Activated T-helper 2 cell treated with anti-CD3 and anti-CD28 coated beads, Interferon-gamma antibody, Interleukin-2, Interleukin-4, amounts not matched to agents 10 μg/mL and 5 μg/mL and 100 μg/mL, durations not matched to agents 14 hours and 24 hours and 36 hours (primary cell): ENCODE measurements at regions not wholly inside any gene's neighbourhood (a gene's known extent, or its start where the extent isn't known, plus 50 kb on each side); places are given as distances from the start of the nearest gene placed in this dataset.
"Not testable (repeated sequence)": the region's sequence is repeated elsewhere in the genome, so short reads cannot be mapped to it uniquely, and the experiment has no call there.

ENCODE experiments used
- DNase-seq: peaks from one replicate; pipeline ENCODE4 v3.0.0; 2021; ENCODE audit warnings: low spot score
- H3K27ac Mint-ChIP-seq: one replicate; pipeline ENCODE4 v1.8.0; 2021; ENCODE audit warnings: mixed read lengths
- H3K27me3 Mint-ChIP-seq: one replicate; pipeline ENCODE4 v1.8.0; 2021; ENCODE audit warnings: low read depth, mixed read lengths
- H3K36me3 Mint-ChIP-seq: one replicate; pipeline ENCODE4 v1.8.0; 2021; ENCODE audit warnings: low read depth, mixed read lengths
- H3K4me1 Mint-ChIP-seq: one replicate; pipeline ENCODE4 v1.8.0; 2021; ENCODE audit warnings: low read depth, mixed read lengths
- H3K4me3 Mint-ChIP-seq: one replicate; pipeline ENCODE4 v1.8.0; 2021; ENCODE audit warnings: low read depth, mild to moderate bottlenecking, moderate library complexity, mixed read lengths
- H3K9me3 Mint-ChIP-seq: one replicate; pipeline ENCODE4 v1.8.0; 2021; ENCODE audit warnings: mixed read lengths
- intact Hi-C: fragments of 100-400 bp; cut with micrococcal nuclease; formaldehyde crosslinking; loops from one replicate; pipeline ENCODE4 v1.15.1; 2023

DNA sequence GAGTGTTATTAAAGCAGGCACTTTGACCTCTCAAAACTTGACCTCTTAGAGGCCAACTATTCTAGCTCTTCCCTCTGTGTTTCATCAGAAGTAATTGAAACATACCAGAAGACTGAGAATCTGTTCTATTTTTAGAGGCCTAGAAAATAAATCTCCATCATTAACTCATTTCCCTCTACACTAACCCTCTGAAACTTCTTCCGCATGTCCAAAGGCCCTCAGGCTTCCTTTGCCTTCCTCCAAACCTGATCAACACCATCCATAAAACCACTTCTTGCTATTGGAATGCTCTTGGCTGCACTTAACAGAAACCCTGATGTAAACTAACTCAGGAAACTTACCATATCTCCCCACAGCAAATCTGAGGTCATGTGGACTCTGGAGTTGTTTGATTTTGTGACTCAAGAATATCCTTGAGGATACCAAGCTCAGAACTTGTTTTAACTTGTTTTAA is 196.4 kb downstream of the RPAP3 start:
- Mint-ChIP-seq H3K36me3 (no peaks in the 10 kb centered on the region), H3K4me3 (no peak overlapping the region), H3K27me3 (no peaks in the 10 kb centered on the region), H3K9me3 (peaks cover 19% of the 10 kb centered on the region), H3K4me1 (peaks cover 7% of the 10 kb centered on the region), H3K27ac (no peak overlapping the region)
- intact Hi-C loops, result no loop called here
- no peak for DNase-seq

GRCh38 chr12:47507221-47507620 is 198.6 kb downstream of the RPAP3 start:
- DNase-seq, result no peak
- H3K9me3 Mint-ChIP-seq, result peaks cover 7% of the 10 kb centered on the region
- intact Hi-C loops, result no loop called here
- no peaks in the 10 kb centered on the region for H3K36me3 Mint-ChIP-seq
- no peaks in the 10 kb centered on the region for H3K27me3 Mint-ChIP-seq
- peaks cover 7% of the 10 kb centered on the region for H3K4me1 Mint-ChIP-seq
- no peak overlapping the region for H3K4me3 Mint-ChIP-seq
- no peak overlapping the region for H3K27ac Mint-ChIP-seq

DNA sequence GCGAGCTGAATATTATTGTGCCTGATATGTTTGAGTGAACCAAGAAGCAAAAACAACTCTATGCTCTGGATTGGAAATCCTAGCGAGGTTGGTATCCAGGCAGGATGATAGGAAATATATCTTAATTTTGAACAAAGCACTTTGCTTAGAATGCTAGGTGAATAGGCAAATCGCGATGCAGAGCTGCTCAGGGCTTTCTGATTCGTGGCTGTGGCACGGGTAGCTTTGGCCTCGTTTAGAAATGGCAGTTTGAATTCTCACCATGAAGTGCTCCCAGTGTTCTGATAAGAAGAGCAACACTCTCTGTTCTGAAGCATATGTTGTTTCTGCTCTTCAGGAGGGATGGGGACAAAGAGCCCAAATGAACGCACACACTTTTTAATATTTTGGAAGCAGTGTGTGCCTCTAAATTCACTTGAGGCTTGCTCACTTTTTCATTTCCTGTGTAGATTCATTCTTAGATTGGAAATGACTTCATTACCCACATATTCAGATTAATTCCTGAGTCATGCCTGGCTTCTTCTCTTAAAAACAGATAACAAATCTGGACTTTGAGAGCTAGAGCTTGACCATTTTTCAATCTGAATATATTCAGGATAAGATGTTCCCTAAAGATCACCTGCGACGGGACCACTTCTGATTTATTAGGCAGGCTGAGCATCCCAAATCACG is 200.9 kb downstream of the RPAP3 start:
- intact Hi-C loops, result no loop called here
- Mint-ChIP-seq H3K27me3 (no peaks in the 10 kb centered on the region), H3K4me3 (no peak overlapping the region), H3K4me1 (peaks cover 7% of the 10 kb centered on the region), H3K27ac (no peak overlapping the region), H3K36me3 (no peaks in the 10 kb centered on the region), H3K9me3 (peaks cover 12% of the 10 kb centered on the region)
- no peak for DNase-seq

- DNase-seq, result no peak
- Mint-ChIP-seq H3K27ac (no peak overlapping the region), H3K36me3 (no peaks in the 10 kb centered on the region), H3K9me3 (peaks cover 9% of the 10 kb centered on the region), H3K4me3 (no peak overlapping the region), H3K4me1 (no peaks in the 10 kb centered on the region), H3K27me3 (no peaks in the 10 kb centered on the region)
- intact Hi-C loops, result no loop called here
Observed at GRCh38 chr12:47493801-47494200, 212.0 kb downstream of the RPAP3 start.

- no peaks in the 10 kb centered on the region for H3K4me1 Mint-ChIP-seq
- intact Hi-C loops, result no loop called here
- no peaks in the 10 kb centered on the region for H3K27me3 Mint-ChIP-seq
Observed at GRCh38 chr12:47491516-47492305, 214.1 kb downstream of the RPAP3 start.

DNA sequence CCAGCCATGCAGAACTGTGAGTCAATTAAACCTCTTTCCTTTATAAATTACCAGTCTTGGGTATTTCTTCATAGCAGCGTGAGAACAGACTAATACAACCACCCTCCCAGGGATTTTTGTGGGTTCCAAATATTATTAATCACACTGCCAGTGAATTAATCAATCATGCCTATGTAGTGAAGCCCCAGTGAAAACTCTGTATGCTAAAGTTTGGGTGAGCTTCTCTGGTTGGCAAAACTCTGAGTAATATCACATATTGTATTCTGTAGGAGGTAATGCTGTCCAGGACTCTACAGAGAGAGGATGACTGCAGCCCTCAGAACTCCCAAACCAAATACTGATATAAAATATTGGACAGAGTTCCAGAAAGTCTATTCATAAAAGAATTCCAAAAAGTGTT is 216.9 kb downstream of the RPAP3 start:
- Mint-ChIP-seq H3K27me3 (no peaks in the 10 kb centered on the region), H3K9me3 (peaks cover 29% of the 10 kb centered on the region), H3K4me1 (no peaks in the 10 kb centered on the region), H3K27ac (no peak overlapping the region), H3K4me3 (no peak overlapping the region), H3K36me3 (no peaks in the 10 kb centered on the region)
- intact Hi-C loops, result no loop called here
- DNase-seq, result no peak

More at GRCh38 chr12:47491516-47492305, 214.1 kb downstream of the RPAP3 start:
- Mint-ChIP-seq H3K36me3 (no peaks in the 10 kb centered on the region), H3K9me3 (peaks cover 23% of the 10 kb centered on the region), H3K4me3 (no peak overlapping the region), H3K27ac (no peak overlapping the region)
- no peak for DNase-seq

DNA sequence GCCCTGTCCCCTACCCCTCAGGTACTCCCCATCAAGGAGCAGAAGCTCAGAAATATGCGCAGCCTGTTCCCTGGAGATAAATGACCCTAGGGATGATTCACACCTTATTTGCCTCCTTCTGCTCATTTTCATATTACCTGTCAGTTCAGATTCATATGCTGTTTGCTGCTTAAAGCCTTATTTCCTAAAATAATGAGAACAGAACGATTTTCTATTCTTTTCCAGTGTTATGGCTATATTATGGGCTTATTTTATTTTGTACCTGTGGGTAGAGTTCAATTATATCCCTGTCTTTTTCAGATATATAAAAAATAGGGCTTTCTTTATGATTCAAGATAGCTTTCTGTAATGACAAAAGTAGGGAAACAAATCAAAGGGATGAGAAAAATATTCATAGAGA is 224.8 kb downstream of the RPAP3 start:
- no peak overlapping the region for H3K27ac Mint-ChIP-seq
- H3K4me3 Mint-ChIP-seq, result no peak overlapping the region
- H3K9me3 Mint-ChIP-seq, result peaks cover 20% of the 10 kb centered on the region
- no peak for DNase-seq
- intact Hi-C loops, result no loop called here
- H3K4me1 Mint-ChIP-seq, result no peaks in the 10 kb centered on the region
- no peaks in the 10 kb centered on the region for H3K36me3 Mint-ChIP-seq
- peaks cover 7% of the 10 kb centered on the region for H3K27me3 Mint-ChIP-seq

DNA sequence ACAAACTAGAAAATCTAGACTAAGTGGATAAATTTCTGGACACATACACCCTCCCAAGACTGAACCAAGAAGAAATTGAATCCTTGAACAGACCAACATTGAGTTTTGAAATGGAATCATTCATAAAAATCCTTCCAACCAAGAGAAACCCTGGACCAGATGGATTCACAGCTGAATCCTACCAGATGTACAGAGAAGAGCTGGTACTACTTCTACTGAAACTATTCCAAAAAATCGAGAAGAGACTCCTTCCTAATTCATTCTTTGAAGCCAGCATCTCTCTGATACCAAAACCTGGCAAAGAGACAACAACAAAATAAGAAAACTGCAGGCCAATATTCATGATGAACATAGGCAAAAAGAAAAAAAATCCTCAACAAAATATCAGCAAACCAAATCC is 227.4 kb downstream of the RPAP3 start:
- Mint-ChIP-seq H3K4me3 (no peak overlapping the region), H3K27ac (no peak overlapping the region), H3K4me1 (no peaks in the 10 kb centered on the region), H3K9me3 (peaks cover 31% of the 10 kb centered on the region), H3K27me3 (peaks cover 7% of the 10 kb centered on the region), H3K36me3 (no peaks in the 10 kb centered on the region)
- intact Hi-C loops, result no loop called here
- DNase-seq, result no peak

DNA sequence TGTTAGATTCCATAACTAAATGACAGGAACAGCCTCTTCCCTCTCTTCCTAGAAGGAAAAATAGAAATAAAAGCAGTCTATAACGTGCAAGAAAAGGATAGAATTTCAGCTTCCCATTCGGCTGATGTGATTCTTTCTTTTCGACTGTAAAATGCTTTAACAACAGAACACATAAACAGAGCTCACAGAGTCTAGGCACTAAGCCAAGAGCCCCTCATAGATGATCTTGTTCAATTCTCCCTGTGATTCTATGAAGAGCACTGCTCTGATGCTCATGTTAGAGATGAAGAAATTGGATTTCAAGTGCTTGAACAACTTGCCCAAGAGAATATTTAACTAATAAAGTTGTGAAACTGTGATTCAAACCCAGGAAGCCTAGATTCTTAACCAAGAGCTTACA is 232.7 kb downstream of the RPAP3 start:
- intact Hi-C loops, result no loop called here
- peaks cover 35% of the 10 kb centered on the region for H3K9me3 Mint-ChIP-seq
- H3K4me3 Mint-ChIP-seq, result no peak overlapping the region
- H3K27ac Mint-ChIP-seq, result no peak overlapping the region
- no peak for DNase-seq
- no peaks in the 10 kb centered on the region for H3K27me3 Mint-ChIP-seq
- H3K4me1 Mint-ChIP-seq, result no peaks in the 10 kb centered on the region
- H3K36me3 Mint-ChIP-seq, result no peaks in the 10 kb centered on the region

DNA sequence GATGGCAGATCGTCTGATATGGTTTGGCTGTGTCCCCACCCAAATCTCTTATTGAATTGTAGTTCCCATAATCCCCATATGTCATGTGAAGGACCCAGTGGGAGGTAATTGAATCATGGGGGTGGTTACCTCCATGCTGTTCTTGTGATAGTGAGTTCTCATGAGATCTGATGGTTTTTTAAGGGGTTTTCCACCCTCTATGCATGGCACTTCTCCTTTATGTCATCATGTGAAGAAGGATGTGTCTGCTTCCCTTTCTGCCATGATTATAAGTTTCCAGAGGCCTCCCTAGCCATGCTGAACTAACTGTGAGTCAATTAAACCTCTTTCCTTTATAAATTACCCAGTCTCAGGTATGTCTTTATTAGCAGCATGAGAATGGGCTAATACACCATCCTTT is 235.5 kb downstream of the RPAP3 start:
- H3K4me3 Mint-ChIP-seq, H3K36me3 Mint-ChIP-seq, intact Hi-C loops, H3K27ac Mint-ChIP-seq, H3K27me3 Mint-ChIP-seq, DNase-seq, H3K4me1 Mint-ChIP-seq: not testable (repeated sequence)
- H3K9me3 Mint-ChIP-seq, result peaks cover 15% of the 10 kb centered on the region

DNA sequence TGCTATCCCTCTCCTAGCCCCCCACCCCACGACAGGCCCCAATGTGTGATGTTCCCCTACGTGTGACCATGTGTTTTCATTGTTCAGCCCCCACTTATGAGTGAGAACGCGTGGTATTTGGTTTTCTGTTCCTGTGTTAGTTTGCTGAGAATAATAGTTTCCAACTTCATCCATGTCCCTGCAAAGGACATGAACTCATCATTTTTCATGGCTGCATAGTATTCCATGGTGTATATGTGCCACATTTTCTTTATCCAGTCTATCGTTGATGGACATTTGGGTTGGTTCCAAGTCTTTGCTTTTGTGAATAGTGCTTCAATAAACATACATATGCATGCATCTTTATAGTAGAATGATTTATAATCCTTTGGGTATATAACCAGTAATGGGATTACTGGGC is 241.9 kb downstream of the RPAP3 start:
- intact Hi-C loops, H3K36me3 Mint-ChIP-seq, H3K27me3 Mint-ChIP-seq, DNase-seq, H3K27ac Mint-ChIP-seq, H3K4me1 Mint-ChIP-seq, H3K4me3 Mint-ChIP-seq: not testable (repeated sequence)
- peaks cover 21% of the 10 kb centered on the region for H3K9me3 Mint-ChIP-seq

DNA sequence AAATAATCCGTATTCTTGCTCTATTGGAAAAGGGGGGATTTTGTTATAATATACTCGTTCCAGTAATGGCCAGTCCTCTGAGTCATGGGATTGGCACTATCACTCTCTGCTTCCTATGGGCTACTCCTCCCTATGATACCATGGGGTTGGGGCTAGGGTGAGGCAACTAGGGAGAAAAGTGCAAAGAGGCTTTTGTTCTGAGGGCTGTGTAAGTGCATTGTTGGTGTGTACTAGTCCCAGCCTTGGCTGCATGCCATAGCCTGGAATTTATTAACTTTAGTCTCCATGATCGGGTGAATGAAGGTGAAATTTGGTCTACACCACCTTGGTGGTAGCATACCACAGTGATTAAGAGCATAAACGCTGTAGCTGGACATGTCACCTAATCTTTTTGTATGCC is 247.6 kb downstream of the RPAP3 start:
- no peak overlapping the region for H3K4me3 Mint-ChIP-seq
- peaks cover 11% of the 10 kb centered on the region for H3K27me3 Mint-ChIP-seq
- intact Hi-C loops, result no loop called here
- DNase-seq, result no peak
- H3K9me3 Mint-ChIP-seq, result peaks cover 17% of the 10 kb centered on the region
- H3K4me1 Mint-ChIP-seq, result no peaks in the 10 kb centered on the region
- H3K27ac Mint-ChIP-seq, result no peak overlapping the region
- no peaks in the 10 kb centered on the region for H3K36me3 Mint-ChIP-seq

DNA sequence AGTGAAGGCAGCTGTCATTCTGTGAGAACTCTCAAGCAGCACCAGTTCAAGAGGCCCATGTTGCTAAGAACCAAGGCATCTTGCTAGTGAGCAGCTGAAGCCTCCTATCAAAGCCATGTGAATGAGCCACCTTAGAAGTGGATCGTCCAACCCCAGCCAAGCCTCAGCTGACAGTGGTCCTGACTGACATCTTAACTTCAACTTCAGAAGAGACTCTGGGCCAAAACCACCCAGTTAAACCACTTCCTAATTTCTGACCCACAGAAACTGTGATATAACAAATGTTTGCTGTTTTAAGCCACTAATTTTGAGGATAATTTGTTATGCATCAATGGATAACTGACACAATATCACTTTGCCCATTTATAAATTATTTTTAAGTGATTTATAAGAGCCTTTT is 256.0 kb downstream of the RPAP3 start:
- peaks cover 8% of the 10 kb centered on the region for H3K27me3 Mint-ChIP-seq
- no peaks in the 10 kb centered on the region for H3K36me3 Mint-ChIP-seq
- intact Hi-C loops, result no loop called here
- DNase-seq, result no peak
- no peak overlapping the region for H3K4me3 Mint-ChIP-seq
- peaks cover 2% of the 10 kb centered on the region for H3K9me3 Mint-ChIP-seq
- H3K4me1 Mint-ChIP-seq, result no peaks in the 10 kb centered on the region
- no peak overlapping the region for H3K27ac Mint-ChIP-seq
